Fibroblast of lung (primary cell): ENCODE measurements at regions not wholly inside any gene's neighbourhood (a gene's known extent, or its start where the extent isn't known, plus 50 kb on each side); places are given as distances from the start of the nearest gene placed in this dataset.

Source experiments
- DNase-seq, 2 donors: peaks; one replicate each; pipeline versions ENCODE4 v3.0.0 to v3.0.0-alpha.2; 2010; ENCODE audit warnings: low read depth in 2 of 2
- H2AFZ ChIP-seq: 2 replicates; pipeline ENCODE4 v1.5.1; 2012; ENCODE audit warnings: low read length, control low read depth, inconsistent platforms
- H3K27ac ChIP-seq: 2 replicates; pipeline ENCODE4 v1.5.1; 2011; ENCODE audit warnings: low read length, control low read depth; ENCODE audit not compliant: insufficient read depth
- H3K27me3 ChIP-seq: 2 replicates; pipeline ENCODE4 v1.5.1; 2011; ENCODE audit warnings: mild to moderate bottlenecking, low read length; ENCODE audit not compliant: control insufficient read depth, insufficient read depth
- H3K36me3 ChIP-seq: 2 replicates; pipeline ENCODE4 v1.5.1; 2011; ENCODE audit warnings: low read length; ENCODE audit not compliant: control insufficient read depth, insufficient read depth
- H3K4me1 ChIP-seq: 2 replicates; pipeline ENCODE4 v1.5.1; 2011; ENCODE audit warnings: low read length; ENCODE audit not compliant: control insufficient read depth, insufficient read depth; ENCODE audit errors: extremely low read depth
- H3K4me2 ChIP-seq: 2 replicates; pipeline ENCODE4 v1.5.1; 2011; ENCODE audit warnings: low read length, control low read depth; ENCODE audit not compliant: insufficient read depth; ENCODE audit errors: extremely low read depth
- H3K4me3 ChIP-seq, 4 experiments: fragments of 200-600 bp in 1 of 4; sonication (generic) in 1 of 4; replicated peaks in 1 of 4; 2 replicates each; pipeline ENCODE4 v1.5.1; 2011 to 2016; ENCODE audit warnings: low read length in 4 of 4, low read depth in 3 of 4, mild to moderate bottlenecking in 3 of 4, control low read depth in 2 of 4, inconsistent platforms in 1 of 4, mixed read lengths in 1 of 4; ENCODE audit not compliant: insufficient read depth in 1 of 4; ENCODE audit errors: control extremely low read depth in 1 of 4
- H3K79me2 ChIP-seq: 2 replicates; pipeline ENCODE4 v1.5.1; 2012; ENCODE audit warnings: mild to moderate bottlenecking, low read length, inconsistent platforms; ENCODE audit not compliant: control insufficient read depth, insufficient read depth
- H3K9ac ChIP-seq: 2 replicates; pipeline ENCODE4 v1.5.1; 2011; ENCODE audit warnings: mild to moderate bottlenecking, low read length, control low read depth; ENCODE audit not compliant: insufficient read depth
- H3K9me3 ChIP-seq: 2 replicates; pipeline ENCODE4 v1.5.1; 2012; ENCODE audit warnings: low read depth, low read length; ENCODE audit not compliant: control insufficient read depth, insufficient read depth
- H4K20me1 ChIP-seq: 2 replicates; pipeline ENCODE4 v1.5.1; 2011; ENCODE audit warnings: low read length; ENCODE audit not compliant: control insufficient read depth, insufficient read depth; ENCODE audit errors: extremely low read depth
- CTCF ChIP-seq, 2 donors: IDR thresholded peaks in 1 of 2; conservative IDR thresholded peaks in 1 of 2; 1 replicate in 1 of 2; 2 replicates in 1 of 2; pipeline ENCODE4 v1.5.1; 2011 to 2012; ENCODE audit warnings: low read length in 2 of 2, control low read depth in 1 of 2, inconsistent platforms in 1 of 2, low read depth in 1 of 2, mild to moderate bottlenecking in 1 of 2
- EZH2 ChIP-seq: IDR thresholded peaks from 2 replicates; pipeline ENCODE4 v1.5.1; 2012; ENCODE audit warnings: low read length, control low read depth, mild to moderate bottlenecking; ENCODE audit errors: missing control alignments

- H4K20me1 ChIP-seq = no peaks in the 10 kb centered on the region
- H3K4me2 ChIP-seq = no peak overlapping the region
- peaks cover 2% of the 10 kb centered on the region for H3K27me3 ChIP-seq
- no peaks in the 10 kb centered on the region for H3K9me3 ChIP-seq
- no peaks in the 10 kb centered on the region for H3K4me1 ChIP-seq
- H3K36me3 ChIP-seq = no peaks in the 10 kb centered on the region
- no peak for DNase-seq
- H3K9ac ChIP-seq = no peak overlapping the region
- H3K4me3 ChIP-seq = no peak overlapping the region
- no peaks in the 10 kb centered on the region for H3K79me2 ChIP-seq
- H3K27ac ChIP-seq = no peak overlapping the region
- no peak for TF ChIP-seq CTCF (conservative IDR thresholded peaks at IDR 0.05 in 1 of 2, IDR thresholded peaks at IDR 0.05 in 1 of 2; ENCODE audit: low read depth in 1 of 2, low read length in 2 of 2)
- no peak for TF ChIP-seq EZH2
- no peak overlapping the region for H2AFZ ChIP-seq
Observed at GRCh38 chr5:9789777-9790176, 159.6 kb upstream of the TAS2R1 start.

GRCh38 chr5:9787861-9788600 lies 157.9 kb upstream of the TAS2R1 start:
- Histone ChIP-seq H3K9me3 (no peaks in the 10 kb centered on the region), H3K27me3 (peaks cover 2% of the 10 kb centered on the region), H3K79me2 (no peaks in the 10 kb centered on the region), H3K4me1 (no peaks in the 10 kb centered on the region), H3K4me2 (no peak overlapping the region), H3K27ac (no peak overlapping the region), H2AFZ (no peak overlapping the region), H3K36me3 (no peaks in the 10 kb centered on the region), H3K4me3 (no peak overlapping the region), H4K20me1 (no peaks in the 10 kb centered on the region), H3K9ac (no peak overlapping the region)
- TF ChIP-seq EZH2 (no peak), CTCF (conservative IDR thresholded peaks at IDR 0.05 in 1 of 2, IDR thresholded peaks at IDR 0.05 in 1 of 2; ENCODE audit: low read depth in 1 of 2, low read length in 2 of 2) (no peak)
- DNase-seq = no peak

GRCh38 chr5:9786380-9787360 lies 156.5 kb upstream of the TAS2R1 start:
- Histone ChIP-seq H2AFZ (no peak overlapping the region), H3K27me3 (peaks cover 2% of the 10 kb centered on the region), H4K20me1 (no peaks in the 10 kb centered on the region), H3K4me2 (no peak overlapping the region), H3K27ac (no peak overlapping the region), H3K9me3 (no peaks in the 10 kb centered on the region), H3K4me1 (no peaks in the 10 kb centered on the region), H3K9ac (no peak overlapping the region), H3K36me3 (no peaks in the 10 kb centered on the region), H3K79me2 (no peaks in the 10 kb centered on the region), H3K4me3 (no peak overlapping the region)
- TF ChIP-seq CTCF (conservative IDR thresholded peaks at IDR 0.05 in 1 of 2, IDR thresholded peaks at IDR 0.05 in 1 of 2; ENCODE audit: low read depth in 1 of 2, low read length in 2 of 2) (no peak), EZH2 (no peak)
- no peak for DNase-seq
